Liver (tissue), 3 donors: ENCODE measurements at regions not wholly inside any gene's neighbourhood (a gene's known extent, or its start where the extent isn't known, plus 50 kb on each side); places are given as distances from the start of the nearest gene placed in this dataset.

Source experiments
- ATF3 ChIP-seq: IDR thresholded peaks from 2 replicates; pipeline ENCODE4 v1.6.1; 2016; ENCODE audit warnings: antibody characterized with exemption
- CTCF ChIP-seq: fragments of 150-350 bp; IDR thresholded peaks from 2 replicates; pipeline ENCODE4 v1.5.1; 2017; ENCODE audit warnings: improper control_type of control experiment, low read depth, low read length; ENCODE audit not compliant: missing input control
- FOXA1 ChIP-seq: IDR thresholded peaks from 2 replicates; pipeline ENCODE4 v1.6.1; 2016; ENCODE audit warnings: antibody characterized with exemption
- GABPA ChIP-seq, 2 donors: IDR thresholded peaks in 1 of 2; conservative IDR thresholded peaks in 1 of 2; 2 replicates each; pipeline ENCODE4 v1.6.1; 2016; ENCODE audit warnings: antibody characterized with exemption in 2 of 2, mild to moderate bottlenecking in 1 of 2, moderate library complexity in 1 of 2
- MAX ChIP-seq: IDR thresholded peaks from 2 replicates; pipeline ENCODE4 v1.6.1; 2016; ENCODE audit warnings: antibody characterized with exemption
- RAD21 ChIP-seq, 2 donors: IDR thresholded peaks; 2 replicates each; pipeline ENCODE4 v1.6.1; 2016; ENCODE audit warnings: antibody characterized with exemption in 2 of 2, mild to moderate bottlenecking in 2 of 2
- SP1 ChIP-seq: IDR thresholded peaks from 2 replicates; pipeline ENCODE4 v1.6.1; 2018; ENCODE audit warnings: antibody characterized with exemption, mild to moderate bottlenecking
- TAF1 ChIP-seq: conservative IDR thresholded peaks from 2 replicates; pipeline ENCODE4 v1.6.1; 2016; ENCODE audit warnings: antibody characterized with exemption, mild to moderate bottlenecking
- donor health status: healthy.
- donor health status: healthy.

- no peak for TF ChIP-seq CTCF
- TF ChIP-seq FOXA1, result no peak
- TF ChIP-seq MAX, result no peak
- TF ChIP-seq RAD21 (IDR thresholded peaks at IDR 0.05), result no peak
- no peak for TF ChIP-seq TAF1
- TF ChIP-seq ATF3, result no peak
- no peak for TF ChIP-seq SP1
- no peak for TF ChIP-seq GABPA (IDR thresholded peaks at IDR 0.05 in 1 of 2, conservative IDR thresholded peaks at IDR 0.05 in 1 of 2)
Measured at GRCh38 chr2:146135245-146135644, 1615.3 kb upstream of the ZEB2 start.
